Cardiac muscle cell (in vitro differentiated cells and primary cell): ENCODE measurements at regions not wholly inside any gene's neighbourhood (a gene's known extent, or its start where the extent isn't known, plus 50 kb on each side); places are given as distances from the start of the nearest gene placed in this dataset.

Experiments
- DNase-seq, 2 donors: peaks; one replicate each; pipeline versions ENCODE4 v3.0.0 to v3.0.0-alpha.2; 2010 to 2017; ENCODE audit warnings: low read depth in 1 of 2, low spot score in 1 of 2
- H3K27ac ChIP-seq: fragments of 200-600 bp; sonication (generic); 2 replicates; pipeline ENCODE4 v1.5.1; 2016
- H3K27me3 ChIP-seq: fragments of 200-600 bp; sonication (generic); 2 replicates; pipeline ENCODE4 v1.6.0; 2016; ENCODE audit warnings: control low read depth
- H3K36me3 ChIP-seq: fragments of 200-600 bp; sonication (generic); 2 replicates; pipeline ENCODE4 v1.5.1; 2016; ENCODE audit warnings: control low read depth
- H3K4me1 ChIP-seq: fragments of 200-600 bp; sonication (generic); 2 replicates; pipeline ENCODE4 v1.8.1; 2017; ENCODE audit warnings: low read depth, mild to moderate bottlenecking, mixed run types
- H3K4me3 ChIP-seq: fragments of 200-600 bp; sonication (generic); 2 replicates; pipeline ENCODE4 v1.5.1; 2016; ENCODE audit warnings: mild to moderate bottlenecking
- H3K9me3 ChIP-seq: fragments of 200-600 bp; sonication (generic); 2 replicates; pipeline ENCODE4 v1.5.1; 2017; ENCODE audit warnings: low read depth, mild to moderate bottlenecking, control low read depth
- TF ChIP-seq, protein P1 (sequence below): IDR thresholded peaks from 2 replicates; pipeline ENCODE4 v1.5.1; 2012; ENCODE audit warnings: low read depth, mild to moderate bottlenecking, low read length

DNA sequence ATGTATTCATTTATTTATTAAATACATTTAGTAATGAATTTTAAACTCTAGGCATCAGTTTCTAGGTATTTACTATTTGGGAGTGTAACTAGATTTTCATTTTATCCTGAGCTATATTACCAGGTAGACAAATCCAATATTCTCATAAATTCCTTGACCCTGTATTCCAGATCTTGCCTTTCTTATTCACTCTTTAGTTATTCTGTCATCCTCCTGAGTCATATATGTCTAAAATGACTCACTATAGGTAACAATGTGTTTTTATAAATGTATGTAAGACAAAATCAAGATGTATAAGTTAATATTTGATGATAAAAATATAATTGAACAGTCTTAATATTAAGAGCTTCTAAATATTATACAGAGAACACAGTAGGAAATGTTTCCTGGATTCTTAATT lies 642.1 kb upstream of the NRSN1 start:
- no peaks in the 10 kb centered on the region for H3K4me1 ChIP-seq
- no peaks in the 10 kb centered on the region for H3K36me3 ChIP-seq
- no peak for DNase-seq
- H3K27me3 ChIP-seq: no peaks in the 10 kb centered on the region
- no peak overlapping the region for H3K27ac ChIP-seq
- no peak overlapping the region for H3K4me3 ChIP-seq
- no peaks in the 10 kb centered on the region for H3K9me3 ChIP-seq
- TF ChIP-seq, protein P1, sequence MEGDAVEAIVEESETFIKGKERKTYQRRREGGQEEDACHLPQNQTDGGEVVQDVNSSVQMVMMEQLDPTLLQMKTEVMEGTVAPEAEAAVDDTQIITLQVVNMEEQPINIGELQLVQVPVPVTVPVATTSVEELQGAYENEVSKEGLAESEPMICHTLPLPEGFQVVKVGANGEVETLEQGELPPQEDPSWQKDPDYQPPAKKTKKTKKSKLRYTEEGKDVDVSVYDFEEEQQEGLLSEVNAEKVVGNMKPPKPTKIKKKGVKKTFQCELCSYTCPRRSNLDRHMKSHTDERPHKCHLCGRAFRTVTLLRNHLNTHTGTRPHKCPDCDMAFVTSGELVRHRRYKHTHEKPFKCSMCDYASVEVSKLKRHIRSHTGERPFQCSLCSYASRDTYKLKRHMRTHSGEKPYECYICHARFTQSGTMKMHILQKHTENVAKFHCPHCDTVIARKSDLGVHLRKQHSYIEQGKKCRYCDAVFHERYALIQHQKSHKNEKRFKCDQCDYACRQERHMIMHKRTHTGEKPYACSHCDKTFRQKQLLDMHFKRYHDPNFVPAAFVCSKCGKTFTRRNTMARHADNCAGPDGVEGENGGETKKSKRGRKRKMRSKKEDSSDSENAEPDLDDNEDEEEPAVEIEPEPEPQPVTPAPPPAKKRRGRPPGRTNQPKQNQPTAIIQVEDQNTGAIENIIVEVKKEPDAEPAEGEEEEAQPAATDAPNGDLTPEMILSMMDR: no peak

DNA sequence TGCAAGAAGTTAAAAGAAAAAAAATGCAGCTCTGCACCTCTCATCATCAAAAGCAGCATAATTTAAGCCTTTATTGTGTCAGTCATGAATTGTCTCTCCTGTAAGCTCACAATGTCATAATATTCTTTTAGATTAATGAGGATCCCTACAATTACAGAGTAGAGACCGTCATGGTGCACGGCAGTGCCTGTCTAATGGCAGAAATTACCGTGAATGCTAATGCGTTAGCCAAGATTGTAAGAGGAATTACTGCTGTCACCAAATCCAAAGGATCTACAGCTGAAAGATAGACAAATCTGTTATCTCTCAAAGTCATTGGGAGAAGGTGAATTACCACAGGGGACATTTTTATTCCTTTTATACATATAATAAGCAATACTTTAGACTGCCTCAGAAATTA lies 631.6 kb upstream of the NRSN1 start:
- Histone ChIP-seq H3K4me1 (no peaks in the 10 kb centered on the region), H3K9me3 (no peaks in the 10 kb centered on the region), H3K4me3 (no peak overlapping the region), H3K27me3 (no peaks in the 10 kb centered on the region), H3K27ac (no peak overlapping the region), H3K36me3 (no peaks in the 10 kb centered on the region)
- DNase-seq: no peak
- TF ChIP-seq, protein P1: no peak

DNA sequence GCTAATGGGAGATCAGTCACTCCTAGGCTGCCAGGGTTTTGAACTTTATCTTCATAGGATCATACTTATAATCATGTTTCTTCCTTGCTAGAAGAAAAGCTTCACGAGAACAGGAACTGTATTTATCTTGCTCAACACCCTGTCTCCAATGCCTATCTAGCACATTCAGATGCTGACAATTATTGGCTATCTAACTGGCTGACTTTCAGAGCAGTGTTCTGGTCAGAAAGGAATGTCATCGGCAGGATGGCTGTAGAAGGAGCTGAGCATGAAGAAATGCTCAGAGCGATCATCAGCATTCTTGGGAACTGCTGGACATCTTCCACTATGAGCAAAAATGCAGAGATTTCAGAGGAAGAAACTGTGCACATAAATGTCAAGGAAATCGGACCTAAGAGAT lies 628.0 kb upstream of the NRSN1 start:
- Histone ChIP-seq H3K9me3 (no peaks in the 10 kb centered on the region), H3K4me1 (no peaks in the 10 kb centered on the region), H3K27me3 (no peaks in the 10 kb centered on the region), H3K4me3 (no peak overlapping the region), H3K27ac (no peak overlapping the region), H3K36me3 (no peaks in the 10 kb centered on the region)
- TF ChIP-seq, protein P1: no peak
- peak in 1 of 2 donors; percentile 67 for DNase-seq

DNA sequence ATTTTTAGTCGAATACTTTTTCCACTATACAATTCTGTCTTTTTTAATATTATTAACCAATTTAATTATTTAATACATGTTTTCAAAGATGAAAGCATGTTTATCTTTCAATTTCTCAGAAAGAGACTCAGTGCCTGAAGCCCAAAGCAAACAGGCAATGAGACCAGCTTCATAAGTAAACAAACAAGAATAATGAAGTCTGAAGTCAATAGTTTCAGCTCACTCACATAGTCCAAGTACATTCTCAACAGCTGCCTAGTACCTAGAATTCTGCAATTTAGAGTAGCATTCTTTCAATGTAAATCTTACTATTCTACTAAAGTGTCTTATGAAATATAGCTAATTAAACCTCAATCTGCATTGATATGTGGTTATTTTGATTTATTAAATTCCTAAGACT lies 626.5 kb upstream of the NRSN1 start:
- H3K36me3 ChIP-seq: no peaks in the 10 kb centered on the region
- H3K4me3 ChIP-seq: no peak overlapping the region
- no peak for DNase-seq
- H3K27ac ChIP-seq: no peak overlapping the region
- no peaks in the 10 kb centered on the region for H3K27me3 ChIP-seq
- H3K4me1 ChIP-seq: no peaks in the 10 kb centered on the region
- TF ChIP-seq, protein P1: no peak
- H3K9me3 ChIP-seq: no peaks in the 10 kb centered on the region

DNA sequence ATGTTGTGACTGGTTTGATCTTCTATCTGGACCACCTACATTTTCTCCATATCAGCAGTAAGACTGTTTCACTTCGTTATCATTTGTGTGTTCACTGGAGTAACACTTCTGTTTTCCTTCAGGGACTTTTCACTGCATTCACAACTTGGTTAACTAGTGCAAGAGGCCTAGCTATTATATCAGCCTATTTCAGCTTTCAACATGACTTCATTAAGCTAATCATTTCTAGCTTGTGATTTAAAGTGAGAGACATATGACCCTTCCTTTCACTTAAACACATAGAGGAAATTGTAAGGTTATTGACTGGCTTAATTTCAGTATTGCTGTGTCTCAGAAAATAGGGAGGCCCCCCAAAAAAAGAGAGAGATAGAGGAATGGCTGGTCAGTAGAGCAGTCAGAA lies 622.8 kb upstream of the NRSN1 start:
- Histone ChIP-seq H3K27me3 (no peaks in the 10 kb centered on the region), H3K27ac (no peak overlapping the region), H3K9me3 (no peaks in the 10 kb centered on the region), H3K4me3 (no peak overlapping the region), H3K36me3 (no peaks in the 10 kb centered on the region), H3K4me1 (no peaks in the 10 kb centered on the region)
- DNase-seq: no peak
- TF ChIP-seq, protein P1: no peak

DNA sequence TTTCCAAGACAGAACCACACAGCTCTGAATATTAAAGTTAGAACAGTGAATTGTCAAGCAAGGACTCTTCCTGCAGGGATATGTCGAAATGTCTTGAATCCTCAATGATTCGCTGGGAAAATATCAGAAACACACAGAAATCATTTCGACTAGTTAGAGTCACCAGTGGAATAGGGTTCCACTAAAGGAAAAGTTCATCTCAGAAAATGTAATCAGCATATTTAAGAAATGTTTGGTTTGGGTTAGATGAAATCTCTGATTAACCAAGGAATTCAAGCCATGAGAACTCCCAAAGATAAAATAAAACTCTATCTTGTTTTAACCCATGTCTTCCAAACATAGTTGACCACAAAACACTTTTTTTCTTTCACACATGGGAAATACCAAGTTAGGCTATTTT lies 621.0 kb upstream of the NRSN1 start:
- Histone ChIP-seq H3K27ac (no peak overlapping the region), H3K4me1 (no peaks in the 10 kb centered on the region), H3K4me3 (no peak overlapping the region), H3K27me3 (no peaks in the 10 kb centered on the region), H3K9me3 (no peaks in the 10 kb centered on the region), H3K36me3 (no peaks in the 10 kb centered on the region)
- peak in 1 of 2 donors; percentile 24 for DNase-seq
- TF ChIP-seq, protein P1: no peak
